HT-29 (cell line): ENCODE measurements at regions not wholly inside any gene's neighbourhood (a gene's known extent, or its start where the extent isn't known, plus 50 kb on each side); places are given as distances from the start of the nearest gene placed in this dataset.
"Not testable (repeated sequence)": the region's sequence is repeated elsewhere in the genome, so short reads cannot be mapped to it uniquely, and the experiment has no call there.

ENCODE experiments used
- DNase-seq: peaks from one replicate; pipeline ENCODE4 v3.0.0-alpha.2; 2015; ENCODE audit warnings: low spot score

DNA sequence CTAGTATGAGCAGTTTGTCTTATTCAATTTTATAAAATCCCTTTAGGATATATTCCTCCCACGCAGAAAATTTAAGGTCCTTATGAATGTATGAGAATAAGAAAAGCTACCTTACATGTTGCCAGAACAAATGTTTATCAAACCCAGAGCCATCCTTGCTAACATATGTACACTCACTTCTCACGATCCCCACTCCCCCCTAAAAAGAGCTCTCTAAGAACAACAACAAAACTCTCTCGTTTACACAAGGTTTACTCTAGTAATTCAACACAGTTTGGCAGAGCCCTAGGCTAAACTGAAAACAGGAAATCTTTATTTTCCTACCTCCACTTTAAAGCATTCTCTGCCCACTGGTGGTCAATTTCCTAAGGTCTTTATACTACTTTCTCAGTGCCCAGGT, 504.9 kb downstream of the ZEB2 start:
- no peak for DNase-seq

- no peak for DNase-seq
These were observed 505.8 kb downstream of the ZEB2 start for GRCh38 chr2:144014103-144014502.

DNA sequence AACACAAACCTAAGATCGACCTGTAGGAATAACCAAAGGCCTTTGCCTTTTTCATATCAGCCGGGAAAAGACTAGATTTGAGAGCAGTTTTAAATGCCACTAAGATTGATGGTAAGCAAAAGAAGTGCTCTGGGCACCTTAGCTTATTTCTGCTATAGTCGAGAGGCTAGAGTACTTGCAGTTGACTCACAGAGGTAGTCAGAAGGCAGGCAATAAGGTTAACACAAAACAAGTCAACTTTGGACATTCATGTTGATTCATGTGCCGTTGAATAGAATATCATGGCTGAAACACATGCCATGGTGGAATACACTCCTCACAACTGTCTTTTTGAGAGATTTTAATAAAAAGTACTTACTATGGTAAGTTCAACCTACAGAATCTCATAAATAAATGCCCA, 507.6 kb downstream of the ZEB2 start:
- DNase-seq: no peak

DNA sequence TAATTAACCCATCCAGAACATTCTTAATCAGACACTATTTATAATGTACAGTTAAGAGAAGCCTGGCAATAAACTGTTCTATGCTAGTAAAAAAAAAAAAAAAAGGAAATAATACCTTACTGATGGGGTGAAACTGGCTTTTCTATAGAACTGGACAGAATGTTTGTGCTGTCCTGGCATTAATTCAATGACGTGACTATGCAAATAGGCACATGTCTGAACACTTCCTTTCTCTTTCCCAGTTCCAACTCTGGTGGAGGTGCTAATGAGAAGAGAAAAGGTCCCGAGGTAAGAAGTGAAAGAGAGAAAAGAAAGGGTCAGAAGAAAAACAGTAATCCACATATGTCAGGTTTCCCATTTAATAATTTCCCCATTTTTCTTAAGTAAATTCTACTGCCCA, 508.4 kb downstream of the ZEB2 start:
- DNase-seq: no peak

DNA sequence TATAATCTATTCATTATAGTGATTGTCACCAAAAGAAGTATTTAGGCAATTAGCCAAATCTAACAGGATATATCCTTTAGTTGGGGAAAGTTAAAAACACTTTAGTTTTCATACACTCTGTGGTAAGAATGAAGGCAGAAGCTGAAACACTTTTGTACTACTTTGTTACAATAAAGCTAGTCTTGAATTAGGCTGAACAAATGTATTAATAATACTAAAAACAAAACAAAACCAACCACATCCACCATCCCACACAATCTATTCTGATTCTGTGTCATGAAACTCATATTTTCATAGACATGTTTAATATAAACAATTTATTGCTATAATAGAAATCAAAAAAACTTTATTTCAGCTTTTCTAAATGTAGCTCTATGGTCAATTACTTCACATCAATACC, 508.8 kb downstream of the ZEB2 start:
- no peak for DNase-seq

DNA sequence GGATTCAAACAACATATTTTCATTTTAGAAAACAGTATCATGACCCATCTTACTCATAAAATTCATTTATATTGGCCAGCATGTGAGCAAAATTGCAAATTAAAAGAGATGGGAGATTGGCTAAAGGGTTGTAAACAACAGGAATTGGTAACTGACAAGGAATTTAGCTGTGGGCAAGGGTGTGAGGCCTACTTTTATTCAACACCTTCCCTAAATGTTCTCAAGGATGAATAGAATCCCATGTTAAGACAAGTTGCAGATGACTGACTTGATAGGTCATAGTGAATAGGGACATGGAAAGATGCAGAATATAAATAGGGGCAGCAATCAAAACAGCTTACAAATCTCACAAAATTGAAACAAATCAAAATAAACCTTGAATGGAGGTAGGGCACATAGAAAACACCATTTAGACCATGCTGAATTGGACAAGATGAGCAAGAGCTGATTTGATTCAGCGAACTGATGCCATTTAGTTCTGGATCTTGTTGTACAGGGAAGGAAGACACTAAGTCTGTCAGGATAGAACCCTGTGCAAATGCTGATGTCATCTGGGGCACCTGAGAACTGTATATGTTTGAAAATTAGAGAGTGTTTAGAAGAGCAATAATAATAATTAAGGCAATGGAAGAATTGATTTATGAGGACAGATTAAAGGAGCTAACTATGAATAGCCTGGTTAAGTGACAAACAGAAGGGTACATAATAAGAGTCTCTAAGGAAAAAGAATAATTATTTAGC, 509.7 kb downstream of the ZEB2 start:
- DNase-seq: no peak

GRCh38 chr2:144006139-144006538, 513.8 kb downstream of the ZEB2 start:
- no peak for DNase-seq

DNA sequence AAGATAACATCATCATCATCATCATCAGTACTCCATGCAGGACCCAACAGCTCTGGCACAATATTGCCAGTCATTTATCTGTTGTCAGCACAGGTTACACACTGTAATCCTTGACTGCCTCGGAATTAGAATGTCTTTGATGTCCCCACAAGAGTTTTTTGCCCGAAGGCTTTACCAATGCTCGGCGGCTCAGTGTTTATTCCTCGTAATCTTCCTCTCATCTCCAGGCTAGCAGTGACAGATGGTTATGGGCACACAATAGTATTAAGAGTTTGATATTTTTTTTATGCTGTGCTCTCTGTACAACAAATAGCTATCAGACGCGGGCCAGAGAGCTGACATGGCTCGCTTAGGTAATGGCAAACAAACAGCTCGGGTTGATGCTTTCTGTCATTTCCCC, 515.2 kb downstream of the ZEB2 start:
- no peak for DNase-seq

GRCh38 chr2:144003460-144004075, 516.4 kb downstream of the ZEB2 start:
- no peak for DNase-seq

- DNase-seq: no peak
These were observed 522.9 kb downstream of the ZEB2 start for GRCh38 chr2:143996974-143997373.

DNA sequence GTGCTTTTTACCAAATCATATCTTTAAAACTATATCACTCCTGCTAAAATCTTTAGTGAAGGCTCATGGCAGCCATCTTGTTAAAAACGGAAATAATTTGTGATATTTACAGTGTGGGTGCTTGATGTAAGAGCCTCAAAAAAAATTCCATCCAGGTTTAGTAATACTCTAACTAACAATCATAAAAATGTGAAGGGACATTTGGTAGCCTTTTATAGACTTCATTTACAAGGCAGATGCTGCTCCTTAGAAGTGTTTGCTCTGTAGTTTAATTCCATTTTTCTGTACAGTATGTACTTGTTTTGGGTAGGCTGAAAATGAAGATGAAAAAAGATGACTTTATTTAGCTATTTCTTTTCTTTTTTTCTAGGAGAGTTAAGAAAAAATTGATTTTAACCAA, 525.0 kb downstream of the ZEB2 start:
- DNase-seq: no peak

DNA sequence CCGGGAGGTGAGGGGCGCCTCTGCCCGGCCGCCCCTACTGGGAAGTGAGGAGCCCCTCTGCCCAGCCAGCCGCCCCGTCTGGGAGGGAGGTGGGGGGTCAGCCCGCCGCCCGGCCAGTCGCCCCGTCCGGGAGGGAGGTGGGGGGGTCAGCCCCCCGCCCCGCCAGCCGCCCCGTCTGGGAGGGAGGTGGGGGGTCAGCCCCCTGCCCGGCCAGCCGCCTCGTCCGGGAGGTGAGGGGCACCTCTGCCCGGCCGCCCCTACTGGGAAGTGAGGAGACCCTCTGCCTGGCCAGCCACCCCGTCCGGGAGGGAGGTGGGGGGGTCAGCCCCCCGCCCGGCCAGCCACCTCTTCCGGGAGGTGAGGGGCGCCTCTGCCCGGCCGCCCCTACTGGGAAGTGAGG, 528.3 kb downstream of the ZEB2 start:
- not testable (repeated sequence) for DNase-seq

DNA sequence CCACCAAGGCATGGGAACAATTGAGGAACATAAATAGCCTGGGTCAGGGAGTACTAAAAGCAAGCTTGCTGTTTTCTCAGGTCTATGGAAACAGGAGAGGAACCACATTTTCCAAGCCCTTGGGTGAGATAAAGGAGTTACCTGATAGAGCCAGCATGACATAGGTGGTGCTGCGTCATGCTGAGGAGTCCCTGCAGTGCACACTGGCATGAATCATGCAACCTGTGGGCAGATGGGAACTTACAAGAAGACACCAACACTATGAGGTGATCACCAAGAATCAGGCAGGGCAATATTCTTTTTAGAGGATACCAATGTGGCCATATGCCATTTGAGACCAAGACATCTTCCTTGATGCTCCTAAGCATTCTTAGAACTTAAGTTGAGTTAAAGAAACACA, 531.8 kb downstream of the ZEB2 start:
- no peak for DNase-seq

DNA sequence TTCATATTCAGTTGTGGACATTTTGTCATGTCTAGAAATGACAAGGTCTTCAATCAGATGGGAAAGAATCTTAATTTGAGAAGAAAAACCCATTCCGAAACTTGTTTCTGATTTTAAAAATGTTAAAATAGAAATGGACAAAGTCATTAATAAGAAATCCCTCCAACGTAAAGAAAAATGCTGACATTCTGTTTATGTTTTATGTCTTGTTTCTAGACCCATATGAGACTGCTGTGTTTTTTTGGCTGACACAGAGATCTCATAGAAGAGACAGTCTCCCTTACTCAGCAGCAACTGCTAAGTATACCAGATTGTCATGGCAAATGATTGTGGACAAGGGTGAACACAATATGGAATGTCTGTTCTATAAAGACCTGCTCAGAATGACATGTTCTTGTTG, 538.5 kb downstream of the ZEB2 start:
- DNase-seq: no peak

DNA sequence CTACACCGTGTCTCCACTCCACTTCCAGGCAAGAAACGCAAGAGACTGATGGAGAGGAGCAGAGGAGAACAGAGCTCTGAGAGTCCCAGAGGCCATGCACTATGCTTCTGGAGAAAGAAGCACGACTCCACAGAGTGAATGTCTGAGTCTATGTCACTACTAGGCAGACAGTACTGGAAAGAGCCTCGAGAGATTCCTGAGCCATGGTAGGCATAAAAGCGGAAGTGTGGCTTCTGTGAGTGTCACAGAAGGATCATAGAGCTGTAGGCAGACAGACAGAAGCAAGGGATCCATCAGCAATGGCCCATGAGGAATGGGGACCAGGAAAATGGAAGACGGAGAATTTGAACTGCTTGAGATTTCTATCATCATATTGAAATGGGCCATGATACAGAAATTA, 542.6 kb downstream of the ZEB2 start:
- DNase-seq: no peak

- DNase-seq: no peak
These were observed 544.7 kb downstream of the ZEB2 start for GRCh38 chr2:143975216-143975615.

DNA sequence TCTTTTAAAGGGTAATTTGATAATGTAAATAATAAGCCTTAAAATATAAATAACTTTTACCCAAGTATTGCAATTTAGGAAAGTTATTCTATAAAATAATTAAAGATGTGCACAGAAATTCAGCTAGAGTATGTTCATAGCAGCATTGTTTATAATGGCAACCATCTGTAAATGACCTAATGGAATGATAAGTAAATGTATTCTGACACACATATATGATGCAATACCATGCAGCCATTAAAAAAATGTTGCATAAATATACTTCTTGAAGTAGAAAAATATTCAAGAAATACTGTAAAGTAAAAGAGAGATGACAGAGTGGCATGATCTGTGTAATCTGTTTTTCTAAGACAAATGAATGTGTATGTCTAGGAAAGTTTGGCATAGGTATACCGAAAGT, 545.7 kb downstream of the ZEB2 start:
- DNase-seq: no peak

DNA sequence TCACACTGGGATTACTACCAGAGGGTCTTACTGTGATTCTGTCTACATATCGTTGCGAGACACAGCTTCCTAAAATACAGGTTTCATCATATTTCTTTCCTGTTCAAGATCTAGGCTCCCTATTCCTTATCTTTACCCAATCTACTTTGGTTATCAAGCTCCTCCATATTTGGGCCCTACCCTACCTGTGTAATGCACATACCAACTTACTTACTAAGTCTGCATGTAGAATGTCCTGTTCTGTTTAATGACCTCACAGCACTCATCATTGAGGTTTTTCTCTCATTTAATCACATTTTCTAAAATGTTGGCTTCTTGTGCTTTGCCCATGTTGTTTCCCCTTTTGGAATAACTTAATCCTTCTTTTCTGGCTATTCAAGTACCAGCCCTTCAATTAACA, 551.1 kb downstream of the ZEB2 start:
- DNase-seq: no peak

DNA sequence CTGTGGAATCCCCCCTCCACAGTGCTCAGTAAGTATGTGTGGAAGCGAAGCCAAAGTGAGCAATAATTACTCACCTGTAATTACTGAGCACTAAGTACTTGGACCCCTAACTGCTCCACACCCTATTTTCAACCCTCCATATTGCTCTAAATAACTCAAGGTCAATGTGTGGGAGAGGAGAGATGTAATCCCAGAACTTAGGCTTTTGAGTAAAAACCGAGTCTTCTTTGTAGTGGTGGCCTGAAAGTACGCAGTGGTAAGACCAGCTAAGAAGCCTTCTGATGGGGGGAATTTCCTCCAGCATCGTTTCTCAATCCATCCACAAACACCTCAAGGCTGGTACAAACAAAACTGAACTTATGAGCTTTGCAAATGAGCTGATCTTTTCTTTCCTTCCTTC, 551.6 kb downstream of the ZEB2 start:
- no peak for DNase-seq

GRCh38 chr2:143965493-143966164, 554.3 kb downstream of the ZEB2 start:
- no peak for DNase-seq

DNA sequence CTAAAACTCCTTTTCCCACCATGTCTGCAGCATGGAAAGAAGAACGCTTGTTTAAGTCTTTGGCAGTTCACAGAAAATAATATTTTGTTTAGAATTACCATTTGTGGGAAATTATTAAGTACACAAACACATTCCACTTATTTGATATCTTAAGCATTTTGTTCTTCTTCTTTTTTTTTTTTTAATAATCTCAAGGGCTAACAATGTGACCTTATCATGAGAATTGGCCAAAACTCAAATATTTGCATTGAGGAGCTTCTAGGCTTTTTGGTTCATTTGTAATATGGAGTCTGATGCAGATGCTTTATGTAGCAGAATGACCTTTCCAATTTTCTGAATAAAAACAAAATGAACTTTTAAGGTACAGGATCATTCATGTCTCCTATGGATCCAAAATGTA, 555.0 kb downstream of the ZEB2 start:
- DNase-seq: no peak

DNA sequence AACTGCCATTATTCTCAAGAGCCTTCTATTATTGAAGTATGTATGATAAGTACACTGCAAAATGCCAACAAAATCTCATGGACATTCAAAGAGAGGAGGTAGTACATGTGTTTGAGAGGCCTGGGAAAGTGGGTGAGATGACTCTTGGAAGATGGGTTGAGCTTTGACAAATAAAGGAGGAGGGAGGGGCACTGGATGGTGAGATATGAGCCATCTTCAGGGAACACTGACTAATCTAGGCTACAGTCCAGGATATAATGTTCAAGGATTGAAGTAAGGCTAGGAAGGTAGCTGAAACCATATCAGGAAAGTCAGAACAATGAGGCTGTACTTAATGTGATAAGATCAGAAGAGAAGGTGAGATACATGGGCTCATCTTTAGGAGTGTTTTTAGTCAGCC, 559.7 kb downstream of the ZEB2 start:
- no peak for DNase-seq

GRCh38 chr2:143957321-143957720, 562.6 kb downstream of the ZEB2 start:
- no peak for DNase-seq
